ENCODE measurements at regions not wholly inside any gene's neighbourhood (a gene's known extent, or its start where the extent isn't known, plus 50 kb on each side); places are given as distances from the start of the nearest gene placed in this dataset.
"Not testable (repeated sequence)": the region's sequence is repeated elsewhere in the genome, so short reads cannot be mapped to it uniquely, and the experiment has no call there.

- not testable (repeated sequence) for H3K4me1 ChIP-seq (ENCODE audit: control insufficient read depth, insufficient read depth, low read length); H3K9me3 ChIP-seq (ENCODE audit: control insufficient read depth, low read depth, low read length); H3K27ac ChIP-seq (ENCODE audit: low read length); DNase-seq; H3K27me3 ChIP-seq (ENCODE audit: control insufficient read depth, insufficient read depth, low read length); H3K36me3 ChIP-seq (ENCODE audit: control insufficient read depth, insufficient read depth, low read length); H3K4me3 ChIP-seq (ENCODE audit: low read length)
- WGBS (ENCODE audit: insufficient coverage, low lambda C conversion rate) = no CpG with 5 or more reads among the region's 7 CpGs
Observed at GRCh38 chr3:174483856-174484255, 375.3 kb upstream of the NAALADL2 start.

- 100% methylated on average over 1 of the region's 2 CpGs for WGBS (ENCODE audit: insufficient coverage, low lambda C conversion rate)
- Histone ChIP-seq H3K27me3 (ENCODE audit: control insufficient read depth, insufficient read depth, low read length) (no peaks in the 10 kb centered on the region), H3K4me1 (ENCODE audit: control insufficient read depth, insufficient read depth, low read length) (no peaks in the 10 kb centered on the region), H3K4me3 (ENCODE audit: low read length) (no peak overlapping the region), H3K36me3 (ENCODE audit: control insufficient read depth, insufficient read depth, low read length) (no peaks in the 10 kb centered on the region), H3K9me3 (ENCODE audit: control insufficient read depth, low read depth, low read length) (no peaks in the 10 kb centered on the region), H3K27ac (ENCODE audit: low read length) (no peak overlapping the region)
- DNase-seq = no peak
Observed at GRCh38 chr3:174488527-174488926, 370.6 kb upstream of the NAALADL2 start.

- no peaks in the 10 kb centered on the region for H3K36me3 ChIP-seq (ENCODE audit: control insufficient read depth, insufficient read depth, low read length)
- H3K4me3 ChIP-seq (ENCODE audit: low read length) = no peak overlapping the region
- H3K27ac ChIP-seq (ENCODE audit: low read length) = no peak overlapping the region
- no peak for DNase-seq
- 80% methylated on average over 2 of the region's 4 CpGs for WGBS (ENCODE audit: insufficient coverage, low lambda C conversion rate)
- no peaks in the 10 kb centered on the region for H3K4me1 ChIP-seq (ENCODE audit: control insufficient read depth, insufficient read depth, low read length)
- no peaks in the 10 kb centered on the region for H3K27me3 ChIP-seq (ENCODE audit: control insufficient read depth, insufficient read depth, low read length)
- H3K9me3 ChIP-seq (ENCODE audit: control insufficient read depth, low read depth, low read length) = no peaks in the 10 kb centered on the region
Observed at GRCh38 chr3:174495311-174495710, 363.8 kb upstream of the NAALADL2 start.

- DNase-seq = no peak
- Histone ChIP-seq H3K4me3 (ENCODE audit: low read length) (no peak overlapping the region), H3K36me3 (ENCODE audit: control insufficient read depth, insufficient read depth, low read length) (no peaks in the 10 kb centered on the region), H3K27me3 (ENCODE audit: control insufficient read depth, insufficient read depth, low read length) (no peaks in the 10 kb centered on the region), H3K27ac (ENCODE audit: low read length) (no peak overlapping the region), H3K4me1 (ENCODE audit: control insufficient read depth, insufficient read depth, low read length) (no peaks in the 10 kb centered on the region), H3K9me3 (ENCODE audit: control insufficient read depth, low read depth, low read length) (no peaks in the 10 kb centered on the region)
- no CpG with 5 or more reads among the region's 1 CpG for WGBS (ENCODE audit: insufficient coverage, low lambda C conversion rate)
Observed at GRCh38 chr3:174495928-174496327, 363.2 kb upstream of the NAALADL2 start.

GRCh38 chr3:174498638-174499037, 360.5 kb upstream of the NAALADL2 start:
- Histone ChIP-seq H3K36me3 (ENCODE audit: control insufficient read depth, insufficient read depth, low read length) (no peaks in the 10 kb centered on the region), H3K4me1 (ENCODE audit: control insufficient read depth, insufficient read depth, low read length) (no peaks in the 10 kb centered on the region), H3K4me3 (ENCODE audit: low read length) (no peak overlapping the region), H3K9me3 (ENCODE audit: control insufficient read depth, low read depth, low read length) (no peaks in the 10 kb centered on the region), H3K27ac (ENCODE audit: low read length) (no peak overlapping the region), H3K27me3 (ENCODE audit: control insufficient read depth, insufficient read depth, low read length) (no peaks in the 10 kb centered on the region)
- DNase-seq = no peak
- 79% methylated on average over 2 of the region's 2 CpGs for WGBS (ENCODE audit: insufficient coverage, low lambda C conversion rate)

- Histone ChIP-seq H3K4me3 (ENCODE audit: low read length) (no peak overlapping the region), H3K9me3 (ENCODE audit: control insufficient read depth, low read depth, low read length) (no peaks in the 10 kb centered on the region), H3K36me3 (ENCODE audit: control insufficient read depth, insufficient read depth, low read length) (no peaks in the 10 kb centered on the region), H3K4me1 (ENCODE audit: control insufficient read depth, insufficient read depth, low read length) (no peaks in the 10 kb centered on the region), H3K27me3 (ENCODE audit: control insufficient read depth, insufficient read depth, low read length) (no peaks in the 10 kb centered on the region), H3K27ac (ENCODE audit: low read length) (no peak overlapping the region)
- no peak for DNase-seq
- WGBS (ENCODE audit: insufficient coverage, low lambda C conversion rate) = no CpG with 5 or more reads among the region's 1 CpG
Observed at GRCh38 chr3:174505266-174505665, 353.9 kb upstream of the NAALADL2 start.

GRCh38 chr3:174524203-174524602, 334.9 kb upstream of the NAALADL2 start:
- WGBS (ENCODE audit: insufficient coverage, low lambda C conversion rate) = 100% methylated on average over 1 of the region's 3 CpGs
- no peak overlapping the region for H3K27ac ChIP-seq (ENCODE audit: low read length)
- H3K36me3 ChIP-seq (ENCODE audit: control insufficient read depth, insufficient read depth, low read length) = no peaks in the 10 kb centered on the region
- no peak for DNase-seq
- H3K4me1 ChIP-seq (ENCODE audit: control insufficient read depth, insufficient read depth, low read length) = no peaks in the 10 kb centered on the region
- H3K4me3 ChIP-seq (ENCODE audit: low read length) = no peak overlapping the region
- H3K9me3 ChIP-seq (ENCODE audit: control insufficient read depth, low read depth, low read length) = no peaks in the 10 kb centered on the region
- no peaks in the 10 kb centered on the region for H3K27me3 ChIP-seq (ENCODE audit: control insufficient read depth, insufficient read depth, low read length)

GRCh38 chr3:174529298-174529697, 329.8 kb upstream of the NAALADL2 start:
- Histone ChIP-seq H3K4me3 (ENCODE audit: low read length) (no peak overlapping the region), H3K36me3 (ENCODE audit: control insufficient read depth, insufficient read depth, low read length) (no peaks in the 10 kb centered on the region), H3K27ac (ENCODE audit: low read length) (no peak overlapping the region), H3K27me3 (ENCODE audit: control insufficient read depth, insufficient read depth, low read length) (no peaks in the 10 kb centered on the region), H3K9me3 (ENCODE audit: control insufficient read depth, low read depth, low read length) (no peaks in the 10 kb centered on the region), H3K4me1 (ENCODE audit: control insufficient read depth, insufficient read depth, low read length) (no peaks in the 10 kb centered on the region)
- DNase-seq = no peak
- WGBS (ENCODE audit: insufficient coverage, low lambda C conversion rate) = no CpG with 5 or more reads among the region's 3 CpGs

GRCh38 chr3:174531262-174531982, 327.7 kb upstream of the NAALADL2 start:
- Histone ChIP-seq H3K4me1 (ENCODE audit: control insufficient read depth, insufficient read depth, low read length) (no peaks in the 10 kb centered on the region), H3K4me3 (ENCODE audit: low read length) (no peak overlapping the region), H3K9me3 (ENCODE audit: control insufficient read depth, low read depth, low read length) (no peaks in the 10 kb centered on the region), H3K36me3 (ENCODE audit: control insufficient read depth, insufficient read depth, low read length) (no peaks in the 10 kb centered on the region), H3K27ac (ENCODE audit: low read length) (no peak overlapping the region), H3K27me3 (ENCODE audit: control insufficient read depth, insufficient read depth, low read length) (no peaks in the 10 kb centered on the region)
- 51% methylated on average over 2 of the region's 5 CpGs for WGBS (ENCODE audit: insufficient coverage, low lambda C conversion rate)
- DNase-seq = peak in 1 of 2 donors; percentile 6

GRCh38 chr3:174532216-174532615, 326.9 kb upstream of the NAALADL2 start:
- Histone ChIP-seq H3K4me1 (ENCODE audit: control insufficient read depth, insufficient read depth, low read length) (no peaks in the 10 kb centered on the region), H3K27me3 (ENCODE audit: control insufficient read depth, insufficient read depth, low read length) (no peaks in the 10 kb centered on the region), H3K4me3 (ENCODE audit: low read length) (no peak overlapping the region), H3K9me3 (ENCODE audit: control insufficient read depth, low read depth, low read length) (no peaks in the 10 kb centered on the region), H3K36me3 (ENCODE audit: control insufficient read depth, insufficient read depth, low read length) (no peaks in the 10 kb centered on the region), H3K27ac (ENCODE audit: low read length) (no peak overlapping the region)
- no peak for DNase-seq
- no CpG with 5 or more reads among the region's 1 CpG for WGBS (ENCODE audit: insufficient coverage, low lambda C conversion rate)

GRCh38 chr3:174532776-174533175, 326.4 kb upstream of the NAALADL2 start:
- H3K4me3 ChIP-seq (ENCODE audit: low read length) = no peak overlapping the region
- no peak for DNase-seq
- H3K4me1 ChIP-seq (ENCODE audit: control insufficient read depth, insufficient read depth, low read length) = no peaks in the 10 kb centered on the region
- WGBS (ENCODE audit: insufficient coverage, low lambda C conversion rate) = no CpG with 5 or more reads among the region's 2 CpGs
- H3K27ac ChIP-seq (ENCODE audit: low read length) = no peak overlapping the region
- no peaks in the 10 kb centered on the region for H3K9me3 ChIP-seq (ENCODE audit: control insufficient read depth, low read depth, low read length)
- H3K27me3 ChIP-seq (ENCODE audit: control insufficient read depth, insufficient read depth, low read length) = no peaks in the 10 kb centered on the region
- H3K36me3 ChIP-seq (ENCODE audit: control insufficient read depth, insufficient read depth, low read length) = no peaks in the 10 kb centered on the region
